Upper lobe of right lung (tissue), 1 donor: ENCODE measurements at regions not wholly inside any gene's neighbourhood (a gene's known extent, or its start where the extent isn't known, plus 50 kb on each side); places are given as distances from the start of the nearest gene placed in this dataset.

Experiments
- ATAC-seq: fragments of 200-7000 bp; cut with Tn5 transposase; one replicate; pipeline ENCODE4 v1.9.1; 2020; ENCODE audit warnings: mild to moderate bottlenecking, moderate library complexity
- DNase-seq: peaks from one replicate; pipeline ENCODE4 v3.0.0-alpha.2; 2020
- H3K27ac ChIP-seq: fragments of 200-600 bp; one replicate; pipeline ENCODE4 v1.8.0; 2022
- H3K27me3 ChIP-seq: fragments of 200-600 bp; one replicate; pipeline ENCODE4 v1.8.0; 2022; ENCODE audit warnings: mild to moderate bottlenecking
- H3K36me3 ChIP-seq: fragments of 200-600 bp; one replicate; pipeline ENCODE4 v1.8.0; 2022
- H3K4me1 ChIP-seq: fragments of 200-600 bp; one replicate; pipeline ENCODE4 v1.8.0; 2022
- H3K4me3 ChIP-seq: fragments of 200-600 bp; one replicate; pipeline ENCODE4 v1.8.0; 2022; ENCODE audit warnings: mild to moderate bottlenecking
- H3K9me3 ChIP-seq: fragments of 200-600 bp; one replicate; pipeline ENCODE4 v1.8.0; 2022
- intact Hi-C: fragments of 100-400 bp; cut with DNase I; formaldehyde crosslinking; loops from one replicate; pipeline ENCODE4 v1.11.0; 2022
- TF ChIP-seq, protein P1 (sequence below): fragments of 200-600 bp; IDR thresholded peaks from one replicate; pipeline ENCODE4 v1.8.0; 2022; ENCODE audit warnings: antibody characterized with exemption
- donor health status: DM: no; HTN: yes; CAD: no; lungs with severe emphysema.

- no peak overlapping the region for H3K27ac ChIP-seq
- TF ChIP-seq, protein P1, sequence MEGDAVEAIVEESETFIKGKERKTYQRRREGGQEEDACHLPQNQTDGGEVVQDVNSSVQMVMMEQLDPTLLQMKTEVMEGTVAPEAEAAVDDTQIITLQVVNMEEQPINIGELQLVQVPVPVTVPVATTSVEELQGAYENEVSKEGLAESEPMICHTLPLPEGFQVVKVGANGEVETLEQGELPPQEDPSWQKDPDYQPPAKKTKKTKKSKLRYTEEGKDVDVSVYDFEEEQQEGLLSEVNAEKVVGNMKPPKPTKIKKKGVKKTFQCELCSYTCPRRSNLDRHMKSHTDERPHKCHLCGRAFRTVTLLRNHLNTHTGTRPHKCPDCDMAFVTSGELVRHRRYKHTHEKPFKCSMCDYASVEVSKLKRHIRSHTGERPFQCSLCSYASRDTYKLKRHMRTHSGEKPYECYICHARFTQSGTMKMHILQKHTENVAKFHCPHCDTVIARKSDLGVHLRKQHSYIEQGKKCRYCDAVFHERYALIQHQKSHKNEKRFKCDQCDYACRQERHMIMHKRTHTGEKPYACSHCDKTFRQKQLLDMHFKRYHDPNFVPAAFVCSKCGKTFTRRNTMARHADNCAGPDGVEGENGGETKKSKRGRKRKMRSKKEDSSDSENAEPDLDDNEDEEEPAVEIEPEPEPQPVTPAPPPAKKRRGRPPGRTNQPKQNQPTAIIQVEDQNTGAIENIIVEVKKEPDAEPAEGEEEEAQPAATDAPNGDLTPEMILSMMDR: no peak
- no peaks in the 10 kb centered on the region for H3K9me3 ChIP-seq
- no peak for DNase-seq
- no peaks in the 10 kb centered on the region for H3K27me3 ChIP-seq
- intact Hi-C loops: no loop called here
- H3K36me3 ChIP-seq: no peaks in the 10 kb centered on the region
- H3K4me3 ChIP-seq: no peak overlapping the region
- ATAC-seq: peak; percentile 21
- peaks cover 27% of the 10 kb centered on the region for H3K4me1 ChIP-seq
Measured at GRCh38 chr14:100436745-100437406, 113.7 kb downstream of the SLC25A47 start.

DNA sequence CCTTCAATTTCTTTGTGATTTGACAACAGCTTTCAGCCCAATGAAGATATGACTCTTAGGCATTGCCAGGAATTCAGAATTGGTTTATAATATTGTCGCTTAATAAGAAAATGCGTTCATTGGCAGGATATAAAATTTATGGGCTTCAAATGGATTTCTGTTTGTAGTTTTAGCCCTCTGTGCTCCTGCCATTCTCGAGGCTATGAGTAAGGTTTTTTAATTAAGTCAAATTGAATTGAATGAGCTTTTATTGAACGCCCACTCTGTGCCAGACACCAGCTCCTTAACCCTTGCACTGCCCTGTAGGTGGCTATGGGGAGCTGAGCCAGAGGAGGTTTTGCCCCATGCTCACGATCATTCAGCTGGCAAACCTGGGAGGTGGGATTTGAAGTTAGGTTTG is 115.1 kb downstream of the SLC25A47 start:
- H3K4me3 ChIP-seq: no peak overlapping the region
- no peaks in the 10 kb centered on the region for H3K36me3 ChIP-seq
- H3K9me3 ChIP-seq: no peaks in the 10 kb centered on the region
- no peak for DNase-seq
- intact Hi-C loops: no loop called here
- H3K27me3 ChIP-seq: no peaks in the 10 kb centered on the region
- TF ChIP-seq, protein P1: no peak
- no peak for ATAC-seq
- no peak overlapping the region for H3K27ac ChIP-seq
- H3K4me1 ChIP-seq: peaks cover 29% of the 10 kb centered on the region

- peak overlapping the region; percentile 43 for H3K27ac ChIP-seq
- H3K4me3 ChIP-seq: no peak overlapping the region
- no peaks in the 10 kb centered on the region for H3K36me3 ChIP-seq
- no peak for DNase-seq
- peaks cover 29% of the 10 kb centered on the region for H3K4me1 ChIP-seq
- no peaks in the 10 kb centered on the region for H3K9me3 ChIP-seq
- ATAC-seq: peak; percentile 78
- intact Hi-C loops: no loop called here
- TF ChIP-seq, protein P1: no peak
- no peaks in the 10 kb centered on the region for H3K27me3 ChIP-seq
Measured at GRCh38 chr14:100438678-100439592, 115.8 kb downstream of the SLC25A47 start.

- intact Hi-C loops: no loop called here
- peaks cover 25% of the 10 kb centered on the region for H3K4me1 ChIP-seq
- ATAC-seq: no peak
Measured at GRCh38 chr14:100439781-100440180, 116.6 kb downstream of the SLC25A47 start.

GRCh38 chr14:100440207-100440631 is 117.1 kb downstream of the SLC25A47 start:
- peak; percentile 89 for DNase-seq
- peak overlapping the region; percentile 43 for H3K27ac ChIP-seq
- peaks cover 21% of the 10 kb centered on the region for H3K4me1 ChIP-seq
- H3K4me3 ChIP-seq: no peak overlapping the region
- no peaks in the 10 kb centered on the region for H3K9me3 ChIP-seq
- intact Hi-C loops: no loop called here
- no peaks in the 10 kb centered on the region for H3K27me3 ChIP-seq
- peak; percentile 89 for ATAC-seq
- no peaks in the 10 kb centered on the region for H3K36me3 ChIP-seq
- TF ChIP-seq, protein P1: peak; percentile 68

More at GRCh38 chr14:100439781-100440180, 116.6 kb downstream of the SLC25A47 start:
- H3K9me3 ChIP-seq: no peaks in the 10 kb centered on the region
- no peaks in the 10 kb centered on the region for H3K36me3 ChIP-seq
- no peak for DNase-seq
- TF ChIP-seq, protein P1: no peak
- no peaks in the 10 kb centered on the region for H3K27me3 ChIP-seq
- H3K4me3 ChIP-seq: no peak overlapping the region
- H3K27ac ChIP-seq: peak overlapping the region; percentile 43
